ENCODE measurements at regions not wholly inside any gene's neighbourhood (a gene's known extent, or its start where the extent isn't known, plus 50 kb on each side); places are given as distances from the start of the nearest gene placed in this dataset.

- Histone ChIP-seq H3K27me3 (ENCODE audit: low read length) (no peaks in the 10 kb centered on the region), H4K20me1 (ENCODE audit: low read depth, low read length) (no peaks in the 10 kb centered on the region), H3K4me3 (ENCODE audit: insufficient read depth, low read length, poor library complexity, severe bottlenecking) (no peak overlapping the region), H3K9me2 (replicated peaks; ENCODE audit: insufficient read depth, low read length) (no peaks in the 10 kb centered on the region), H3K9ac (ENCODE audit: low read length) (no peak overlapping the region), H3K36me3 (ENCODE audit: low read length) (no peaks in the 10 kb centered on the region), H3K9me3 (ENCODE audit: insufficient read depth, low read length) (peaks cover 6% of the 10 kb centered on the region; the same call in 1 of the 2 replicates), H3K79me2 (ENCODE audit: insufficient read depth, low read length) (no peaks in the 10 kb centered on the region), H3F3A (ENCODE audit: insufficient read depth) (no peaks in the 10 kb centered on the region), H3K27ac (ENCODE audit: low read depth, low read length) (no peak overlapping the region), H3K4me2 (ENCODE audit: low read depth, low read length, poor library complexity, severe bottlenecking) (no peak overlapping the region), H2AFZ (ENCODE audit: low read depth, low read length, severe bottlenecking) (no peak overlapping the region)
- TF ChIP-seq EZH2phosphoT487 (conservative IDR thresholded peaks at IDR 0.05; ENCODE audit: low read length) (no peak), CTCF (IDR thresholded peaks at IDR 0.05; ENCODE audit: insufficient read depth, low read length, poor library complexity, severe bottlenecking) (no peak)
Measured at GRCh38 chr6:49025273-49026240, 437.5 kb downstream of the MMUT start.

- H3K79me2 ChIP-seq (ENCODE audit: insufficient read depth, low read length): no peaks in the 10 kb centered on the region
- H3K27me3 ChIP-seq (ENCODE audit: low read length): no peaks in the 10 kb centered on the region
- H3K36me3 ChIP-seq (ENCODE audit: low read length): no peaks in the 10 kb centered on the region
- no peak overlapping the region for H3K9ac ChIP-seq (ENCODE audit: low read length)
- no peak overlapping the region for H3K4me3 ChIP-seq (ENCODE audit: insufficient read depth, low read length, poor library complexity, severe bottlenecking)
- H3K9me3 ChIP-seq (ENCODE audit: insufficient read depth, low read length): no peaks in the 10 kb centered on the region
- TF ChIP-seq CTCF (IDR thresholded peaks at IDR 0.05; ENCODE audit: insufficient read depth, low read length, poor library complexity, severe bottlenecking) (no peak), EZH2phosphoT487 (conservative IDR thresholded peaks at IDR 0.05; ENCODE audit: low read length) (no peak)
- H3K4me2 ChIP-seq (ENCODE audit: low read depth, low read length, poor library complexity, severe bottlenecking): no peak overlapping the region
- no peak overlapping the region for H3K27ac ChIP-seq (ENCODE audit: low read depth, low read length)
- no peak overlapping the region for H2AFZ ChIP-seq (ENCODE audit: low read depth, low read length, severe bottlenecking)
- H4K20me1 ChIP-seq (ENCODE audit: low read depth, low read length): no peaks in the 10 kb centered on the region
- H3F3A ChIP-seq (ENCODE audit: insufficient read depth): no peaks in the 10 kb centered on the region
- H3K9me2 ChIP-seq (replicated peaks; ENCODE audit: insufficient read depth, low read length): no peaks in the 10 kb centered on the region
Measured at GRCh38 chr6:49004801-49005200, 458.3 kb downstream of the MMUT start.

- no peaks in the 10 kb centered on the region for H3K79me2 ChIP-seq (ENCODE audit: insufficient read depth, low read length)
- TF ChIP-seq CTCF (IDR thresholded peaks at IDR 0.05; ENCODE audit: insufficient read depth, low read length, poor library complexity, severe bottlenecking) (no peak), EZH2phosphoT487 (conservative IDR thresholded peaks at IDR 0.05; ENCODE audit: low read length) (no peak)
- no peaks in the 10 kb centered on the region for H3K27me3 ChIP-seq (ENCODE audit: low read length)
- no peak overlapping the region for H3K27ac ChIP-seq (ENCODE audit: low read depth, low read length)
- no peaks in the 10 kb centered on the region for H3K9me3 ChIP-seq (ENCODE audit: insufficient read depth, low read length)
- no peaks in the 10 kb centered on the region for H3K9me2 ChIP-seq (replicated peaks; ENCODE audit: insufficient read depth, low read length)
- H3K4me3 ChIP-seq (ENCODE audit: insufficient read depth, low read length, poor library complexity, severe bottlenecking): no peak overlapping the region
- no peaks in the 10 kb centered on the region for H4K20me1 ChIP-seq (ENCODE audit: low read depth, low read length)
- no peaks in the 10 kb centered on the region for H3K36me3 ChIP-seq (ENCODE audit: low read length)
- H3K4me2 ChIP-seq (ENCODE audit: low read depth, low read length, poor library complexity, severe bottlenecking): no peak overlapping the region
- no peak overlapping the region for H2AFZ ChIP-seq (ENCODE audit: low read depth, low read length, severe bottlenecking)
- H3K9ac ChIP-seq (ENCODE audit: low read length): no peak overlapping the region
- no peaks in the 10 kb centered on the region for H3F3A ChIP-seq (ENCODE audit: insufficient read depth)
Measured at GRCh38 chr6:49003348-49003747, 459.7 kb downstream of the MMUT start.
